HL-60 (cell line): ENCODE measurements at regions not wholly inside any gene's neighbourhood (a gene's known extent, or its start where the extent isn't known, plus 50 kb on each side); places are given as distances from the start of the nearest gene placed in this dataset.

Experiments
- GABPA ChIP-seq: IDR thresholded peaks from 2 replicates; pipeline ENCODE4 v1.6.1; 2012; ENCODE audit warnings: low read depth
- POLR2AphosphoS5 ChIP-seq: IDR thresholded peaks from 2 replicates; pipeline ENCODE4 v1.6.1; 2012; ENCODE audit warnings: low read depth
- SPI1 ChIP-seq: IDR thresholded peaks from 2 replicates; pipeline ENCODE4 v1.6.1; 2012; ENCODE audit warnings: low read depth, mild to moderate bottlenecking, borderline replicate concordance
- TF ChIP-seq, protein P1 (sequence below): IDR thresholded peaks from one replicate; pipeline ENCODE4 v1.5.1; 2011; ENCODE audit warnings: low read length, control low read depth, inconsistent platforms; ENCODE audit not compliant: insufficient read depth
- TF ChIP-seq, protein P2 (sequence below): IDR thresholded peaks from 2 replicates; pipeline ENCODE4 v1.6.1; 2012; ENCODE audit warnings: low read depth; ENCODE audit not compliant: insufficient replicate concordance

GRCh38 chr6:166688901-166689300 is 61.9 kb upstream of the RPS6KA2 start:
- TF ChIP-seq, protein P1, sequence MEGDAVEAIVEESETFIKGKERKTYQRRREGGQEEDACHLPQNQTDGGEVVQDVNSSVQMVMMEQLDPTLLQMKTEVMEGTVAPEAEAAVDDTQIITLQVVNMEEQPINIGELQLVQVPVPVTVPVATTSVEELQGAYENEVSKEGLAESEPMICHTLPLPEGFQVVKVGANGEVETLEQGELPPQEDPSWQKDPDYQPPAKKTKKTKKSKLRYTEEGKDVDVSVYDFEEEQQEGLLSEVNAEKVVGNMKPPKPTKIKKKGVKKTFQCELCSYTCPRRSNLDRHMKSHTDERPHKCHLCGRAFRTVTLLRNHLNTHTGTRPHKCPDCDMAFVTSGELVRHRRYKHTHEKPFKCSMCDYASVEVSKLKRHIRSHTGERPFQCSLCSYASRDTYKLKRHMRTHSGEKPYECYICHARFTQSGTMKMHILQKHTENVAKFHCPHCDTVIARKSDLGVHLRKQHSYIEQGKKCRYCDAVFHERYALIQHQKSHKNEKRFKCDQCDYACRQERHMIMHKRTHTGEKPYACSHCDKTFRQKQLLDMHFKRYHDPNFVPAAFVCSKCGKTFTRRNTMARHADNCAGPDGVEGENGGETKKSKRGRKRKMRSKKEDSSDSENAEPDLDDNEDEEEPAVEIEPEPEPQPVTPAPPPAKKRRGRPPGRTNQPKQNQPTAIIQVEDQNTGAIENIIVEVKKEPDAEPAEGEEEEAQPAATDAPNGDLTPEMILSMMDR = no peak
- TF ChIP-seq GABPA (no peak), POLR2AphosphoS5 (no peak), SPI1 (no peak)
- TF ChIP-seq, protein P2, sequence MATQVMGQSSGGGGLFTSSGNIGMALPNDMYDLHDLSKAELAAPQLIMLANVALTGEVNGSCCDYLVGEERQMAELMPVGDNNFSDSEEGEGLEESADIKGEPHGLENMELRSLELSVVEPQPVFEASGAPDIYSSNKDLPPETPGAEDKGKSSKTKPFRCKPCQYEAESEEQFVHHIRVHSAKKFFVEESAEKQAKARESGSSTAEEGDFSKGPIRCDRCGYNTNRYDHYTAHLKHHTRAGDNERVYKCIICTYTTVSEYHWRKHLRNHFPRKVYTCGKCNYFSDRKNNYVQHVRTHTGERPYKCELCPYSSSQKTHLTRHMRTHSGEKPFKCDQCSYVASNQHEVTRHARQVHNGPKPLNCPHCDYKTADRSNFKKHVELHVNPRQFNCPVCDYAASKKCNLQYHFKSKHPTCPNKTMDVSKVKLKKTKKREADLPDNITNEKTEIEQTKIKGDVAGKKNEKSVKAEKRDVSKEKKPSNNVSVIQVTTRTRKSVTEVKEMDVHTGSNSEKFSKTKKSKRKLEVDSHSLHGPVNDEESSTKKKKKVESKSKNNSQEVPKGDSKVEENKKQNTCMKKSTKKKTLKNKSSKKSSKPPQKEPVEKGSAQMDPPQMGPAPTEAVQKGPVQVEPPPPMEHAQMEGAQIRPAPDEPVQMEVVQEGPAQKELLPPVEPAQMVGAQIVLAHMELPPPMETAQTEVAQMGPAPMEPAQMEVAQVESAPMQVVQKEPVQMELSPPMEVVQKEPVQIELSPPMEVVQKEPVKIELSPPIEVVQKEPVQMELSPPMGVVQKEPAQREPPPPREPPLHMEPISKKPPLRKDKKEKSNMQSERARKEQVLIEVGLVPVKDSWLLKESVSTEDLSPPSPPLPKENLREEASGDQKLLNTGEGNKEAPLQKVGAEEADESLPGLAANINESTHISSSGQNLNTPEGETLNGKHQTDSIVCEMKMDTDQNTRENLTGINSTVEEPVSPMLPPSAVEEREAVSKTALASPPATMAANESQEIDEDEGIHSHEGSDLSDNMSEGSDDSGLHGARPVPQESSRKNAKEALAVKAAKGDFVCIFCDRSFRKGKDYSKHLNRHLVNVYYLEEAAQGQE = no peak
